CD4-positive, alpha-beta T cell treated with Interleukin-2 at 100 ng/mL for 4 hours (primary cell): ENCODE measurements at regions not wholly inside any gene's neighbourhood (a gene's known extent, or its start where the extent isn't known, plus 50 kb on each side); places are given as distances from the start of the nearest gene placed in this dataset.

Source experiments
- DNase-seq: peaks from one replicate; pipeline ENCODE4 v3.0.0-alpha.2; 2020; ENCODE audit warnings: low spot score

DNA sequence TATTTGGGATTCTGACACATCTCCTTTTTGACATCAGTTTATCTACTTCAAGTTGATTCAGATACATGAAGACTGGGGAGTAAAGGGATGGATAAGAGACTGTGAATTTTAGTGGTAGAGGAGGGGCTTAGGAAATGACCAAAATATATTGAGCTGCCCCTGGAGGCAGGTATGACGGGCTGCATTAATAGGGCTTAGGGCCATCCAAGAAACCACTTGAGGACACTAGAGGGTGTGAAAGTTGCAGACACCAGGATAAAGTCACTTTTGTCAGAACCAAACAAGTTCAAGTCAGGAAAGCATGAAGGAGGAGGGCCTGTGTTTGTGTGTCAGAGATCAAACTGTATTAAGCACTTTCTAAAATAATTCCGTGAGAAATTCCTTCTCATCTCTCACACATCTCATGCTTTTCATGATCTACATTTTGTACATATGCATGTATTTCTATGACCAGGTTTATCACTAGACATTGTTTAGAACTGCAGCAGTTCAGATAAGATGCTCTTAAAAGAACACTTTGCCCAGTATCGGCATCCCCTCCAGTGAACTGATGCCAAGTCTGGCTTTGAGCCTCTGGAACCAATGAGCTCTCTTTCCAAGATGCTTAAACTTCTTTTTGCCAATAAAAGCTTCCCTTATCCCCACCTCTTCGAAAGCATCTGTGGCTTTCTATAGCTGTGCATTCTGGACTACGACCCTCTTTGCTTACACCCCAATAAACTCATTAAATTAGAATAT is 136.9 kb downstream of the SLC38A1 start:
- DNase-seq, result no peak

DNA sequence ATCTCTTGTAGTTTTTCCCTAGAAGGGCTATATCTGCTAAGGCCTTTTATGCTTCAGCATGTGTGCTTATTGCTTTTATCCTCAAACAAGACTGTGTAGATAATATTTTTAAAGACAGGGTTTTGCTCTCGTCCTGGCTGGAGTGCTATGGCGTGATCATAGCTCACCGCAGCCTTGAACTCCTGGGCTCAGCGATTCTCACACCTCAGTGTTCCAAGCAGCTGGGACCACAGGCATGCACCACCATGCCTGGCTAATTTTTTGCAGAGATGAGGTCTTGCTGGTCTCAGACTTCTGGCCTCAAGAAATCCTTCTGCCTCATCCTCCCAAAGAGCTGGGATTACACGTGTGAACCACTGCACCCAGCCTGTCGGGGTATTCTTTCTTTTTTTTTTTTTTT is 137.3 kb upstream of the SCAF11 start:
- no peak for DNase-seq

DNA sequence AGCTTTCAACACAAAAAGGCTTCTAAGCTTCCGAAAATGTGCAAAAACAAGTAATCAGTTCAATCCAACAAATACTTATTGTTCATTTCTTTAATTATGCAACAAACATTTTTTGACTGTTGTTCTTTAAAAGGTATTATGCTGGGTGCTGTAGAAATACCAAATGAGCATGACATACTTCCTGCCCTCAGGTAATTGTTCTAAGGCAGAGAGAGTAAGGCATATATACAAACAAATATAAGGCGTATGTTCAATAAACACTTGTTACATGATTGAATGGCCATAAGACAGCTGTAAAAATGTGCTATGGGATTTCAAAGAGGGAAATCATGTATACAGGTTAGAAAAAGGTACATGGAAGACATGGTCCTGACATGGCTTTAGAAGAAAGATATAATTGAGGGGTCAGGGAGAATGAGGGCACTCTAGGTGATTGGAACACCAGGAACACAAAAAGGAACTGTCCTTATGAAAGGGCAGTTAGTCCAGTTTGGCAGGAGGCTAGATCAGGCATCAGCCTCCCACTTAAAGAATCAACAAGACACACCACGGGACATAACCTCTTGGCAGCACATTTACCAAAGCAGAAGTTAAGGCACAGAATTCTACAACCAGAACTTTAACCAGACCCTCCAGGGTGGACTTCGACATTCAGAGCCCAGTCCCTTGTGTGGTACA is 135.8 kb upstream of the SCAF11 start:
- DNase-seq, result no peak

DNA sequence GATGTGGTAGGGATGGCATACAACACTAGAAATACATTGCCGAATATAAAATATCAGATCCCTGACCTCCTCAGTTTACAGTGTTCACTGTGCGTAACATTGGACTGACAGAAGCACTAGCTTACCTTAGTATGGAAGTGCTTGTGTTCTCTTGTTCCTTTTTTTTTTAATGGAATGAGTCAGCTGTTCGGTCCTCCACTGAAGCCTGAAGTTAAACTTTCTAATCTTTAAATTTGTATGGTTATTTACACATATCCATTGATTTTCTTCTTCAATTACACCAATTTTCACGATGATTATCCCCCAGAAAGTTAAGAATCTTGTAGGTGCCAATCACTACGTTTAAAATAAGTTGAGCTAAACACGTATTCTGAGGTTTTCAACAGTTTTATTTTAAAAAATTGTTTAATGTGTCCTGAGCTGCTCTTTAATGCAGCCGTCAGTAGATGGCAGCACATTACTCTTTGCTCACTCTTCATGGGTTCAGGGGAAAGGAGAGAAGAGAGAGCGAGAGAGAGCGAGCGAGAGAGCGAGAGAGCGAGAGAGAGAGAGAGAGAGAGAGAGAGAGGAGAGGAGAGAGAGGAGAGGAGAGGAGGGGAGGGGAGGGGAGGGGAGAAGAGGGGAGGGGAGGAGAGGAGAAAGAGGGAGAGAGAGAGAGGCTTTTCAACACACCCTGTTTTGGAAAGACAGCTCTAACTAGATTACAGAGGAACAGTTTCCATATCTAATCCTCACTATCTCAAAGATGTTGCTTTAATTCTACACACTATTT is 134.7 kb upstream of the SCAF11 start:
- peak; percentile 75 for DNase-seq

DNA sequence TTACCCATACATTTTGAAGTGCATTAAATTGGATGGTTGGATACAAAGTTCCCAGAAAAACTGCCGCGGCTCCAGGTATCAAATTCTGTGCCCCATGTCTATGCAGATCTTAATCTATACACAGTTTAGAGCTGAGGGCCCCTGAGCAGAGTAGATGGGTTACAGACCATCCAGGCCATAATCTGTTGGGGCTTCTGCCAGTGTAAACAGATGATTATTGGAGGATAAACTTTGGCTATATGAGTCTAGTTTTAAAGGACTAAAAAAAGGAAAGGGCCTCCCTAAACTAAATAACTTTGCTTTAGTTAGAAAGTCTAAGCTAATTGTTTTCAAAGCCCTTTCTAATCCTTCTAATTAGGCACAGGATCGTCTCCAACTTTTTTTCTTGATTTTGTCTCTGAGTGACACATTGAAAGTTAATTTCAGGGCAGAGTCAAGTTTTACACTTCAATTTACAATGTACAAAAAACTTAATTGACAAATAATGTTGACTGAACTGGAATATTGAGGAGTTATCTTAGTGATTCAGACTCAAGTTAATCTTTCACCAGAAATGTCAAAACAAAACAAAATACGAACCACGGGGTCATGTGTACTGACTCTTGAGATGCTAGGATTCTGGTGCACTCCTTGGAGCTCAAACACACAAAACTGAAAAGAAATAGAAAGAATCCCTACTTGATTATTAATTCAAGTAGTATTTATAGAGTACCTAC is 133.9 kb upstream of the SCAF11 start:
- DNase-seq, result no peak

DNA sequence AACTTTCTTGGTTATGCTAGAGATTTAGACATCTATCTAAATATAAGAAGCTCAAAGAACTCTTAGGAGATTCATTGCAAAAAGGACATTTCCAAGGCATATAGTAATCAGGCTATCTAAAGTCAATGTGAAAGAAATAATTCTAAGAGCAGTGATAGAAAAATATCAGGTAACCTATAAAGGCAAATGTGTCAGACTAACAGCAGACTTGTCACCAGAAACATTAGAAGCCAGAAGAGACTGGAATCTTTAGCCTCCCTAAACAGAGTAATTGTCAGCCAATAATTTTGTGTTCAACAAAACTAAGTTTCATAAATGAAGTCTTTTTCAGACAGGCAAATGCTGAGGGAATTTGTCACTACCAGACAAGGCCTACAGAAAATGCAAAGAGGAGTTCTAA is 122.0 kb upstream of the SCAF11 start:
- no peak for DNase-seq

DNA sequence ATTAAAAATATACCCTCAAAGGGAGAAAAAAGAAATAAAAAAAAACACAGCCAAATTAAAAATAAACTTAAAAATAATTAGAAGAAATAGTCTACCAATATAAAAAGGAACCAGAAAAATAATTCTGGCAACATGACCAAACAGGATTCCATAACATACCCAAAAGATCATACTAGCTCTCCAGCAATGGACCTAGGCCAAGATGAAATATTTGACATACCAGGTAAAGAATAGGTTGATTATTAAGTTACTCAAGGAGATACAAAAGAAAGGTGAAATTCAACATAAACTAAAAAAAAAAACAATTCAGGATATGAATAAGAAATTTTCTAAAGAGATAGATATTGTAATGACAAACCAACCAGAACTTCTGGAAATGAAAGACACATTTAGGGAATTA is 121.3 kb upstream of the SCAF11 start:
- DNase-seq, result no peak

DNA sequence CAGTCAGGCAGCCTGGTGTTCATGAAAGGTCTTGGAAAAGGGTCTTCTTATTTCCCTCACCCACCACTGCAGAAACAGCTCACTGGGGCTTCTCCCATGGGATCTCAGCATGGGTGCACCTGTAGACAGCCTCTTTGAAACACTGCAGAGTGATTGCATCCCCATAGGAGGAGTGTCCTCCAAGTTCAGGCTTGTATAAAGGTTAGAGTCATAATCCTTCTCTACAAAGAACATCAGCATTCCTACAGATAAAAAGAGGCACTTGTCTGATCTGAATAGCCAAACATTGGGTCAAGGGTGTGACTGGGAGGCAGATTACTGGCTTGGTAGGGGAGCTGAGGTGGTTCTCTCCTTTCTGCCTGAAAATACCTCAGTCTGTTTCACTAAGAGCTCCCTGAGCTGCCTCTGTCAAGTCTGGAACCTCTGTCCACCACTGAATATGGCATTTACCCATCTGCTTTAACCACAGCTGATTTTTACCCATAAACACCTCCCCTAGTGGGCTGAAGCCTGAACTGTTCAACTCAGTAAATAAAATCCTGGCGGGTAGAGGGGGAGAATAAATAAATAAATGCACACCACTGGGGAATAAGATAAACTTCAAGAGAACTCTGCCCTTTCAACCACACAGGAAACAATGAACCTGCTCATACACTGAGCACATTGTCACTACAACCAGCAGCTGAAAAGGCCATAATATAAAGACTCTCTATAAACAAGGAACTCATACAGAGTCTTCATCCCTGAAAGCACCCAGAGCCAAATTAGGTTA is 120.7 kb upstream of the SCAF11 start:
- no peak for DNase-seq

DNA sequence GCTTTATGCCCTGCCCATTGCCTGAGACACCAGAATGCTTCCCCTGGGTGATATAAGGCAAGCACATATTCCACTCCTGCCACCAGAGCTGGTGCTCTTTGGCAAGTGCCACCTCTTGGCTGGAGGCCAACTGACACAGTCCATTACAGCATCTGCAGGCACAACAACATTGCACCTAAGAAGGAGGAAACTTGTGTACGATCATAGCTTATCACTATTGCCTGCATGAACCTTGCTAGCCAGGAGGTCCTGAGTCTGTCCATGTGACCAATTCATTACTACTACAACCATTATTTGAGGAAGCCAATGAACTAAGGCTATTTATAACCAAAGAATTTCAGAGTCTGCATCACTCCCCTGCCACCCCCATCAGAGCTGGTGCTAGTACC is 119.8 kb upstream of the SCAF11 start:
- no peak for DNase-seq

DNA sequence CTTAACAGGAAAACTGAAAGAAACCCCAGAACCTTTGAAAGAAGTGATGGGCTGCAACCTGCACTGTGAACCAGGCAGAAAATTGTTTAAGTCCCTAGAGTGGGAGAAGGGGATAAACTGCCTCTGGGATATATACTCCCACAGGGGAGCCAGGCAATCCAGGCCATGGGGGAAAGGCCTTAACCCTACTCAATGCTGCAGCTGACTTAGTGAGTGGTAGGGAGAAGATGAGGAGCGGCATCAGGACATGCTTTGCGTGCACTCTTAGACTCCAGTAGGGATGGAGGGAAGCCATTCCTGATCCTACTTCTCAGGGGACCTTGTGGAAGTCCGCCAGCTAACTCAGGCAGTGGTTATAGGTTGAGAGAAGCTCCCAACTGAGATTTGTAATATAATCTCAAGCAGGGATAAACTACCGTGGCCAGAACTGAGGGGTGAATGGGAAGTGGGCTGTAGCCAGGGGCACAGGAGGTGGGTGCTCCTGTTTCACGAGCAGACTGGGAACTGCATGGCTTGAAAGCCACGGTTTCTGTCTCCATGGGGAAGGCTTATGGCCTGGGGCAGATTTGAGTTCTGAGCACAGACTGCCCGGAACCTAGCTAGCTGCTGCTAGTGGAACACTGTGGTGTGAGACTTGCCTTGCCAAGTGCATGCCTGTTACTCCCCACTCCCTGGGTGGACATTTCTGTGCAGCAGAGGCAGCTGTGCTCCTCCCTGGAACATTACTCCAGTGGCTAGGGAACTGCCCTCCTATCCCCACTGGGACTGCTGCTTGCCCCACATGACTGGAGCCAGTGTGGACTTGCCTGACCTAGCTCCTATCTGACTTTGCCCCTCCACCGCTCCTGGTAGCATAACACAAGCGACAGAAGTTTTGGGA is 119.2 kb upstream of the SCAF11 start:
- DNase-seq, result no peak

DNA sequence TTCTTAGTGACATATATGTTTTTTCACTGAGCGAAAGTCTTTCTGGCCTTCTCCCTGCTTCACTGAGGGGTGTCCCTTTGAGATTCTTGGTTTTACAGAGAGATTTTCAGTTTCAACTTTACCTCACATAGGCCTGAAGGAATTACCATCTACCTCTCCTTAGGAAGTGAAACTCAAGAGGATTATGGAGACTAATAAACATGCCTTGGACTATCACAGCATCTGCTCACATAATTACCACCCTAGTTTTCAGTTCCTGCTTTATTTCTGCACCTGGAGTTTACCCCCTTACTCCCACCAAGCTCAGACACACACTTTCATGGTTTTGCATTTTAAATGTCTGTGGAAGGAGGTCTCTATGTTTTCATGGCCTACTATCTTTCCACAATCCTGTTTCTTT is 118.3 kb upstream of the SCAF11 start:
- no peak for DNase-seq

DNA sequence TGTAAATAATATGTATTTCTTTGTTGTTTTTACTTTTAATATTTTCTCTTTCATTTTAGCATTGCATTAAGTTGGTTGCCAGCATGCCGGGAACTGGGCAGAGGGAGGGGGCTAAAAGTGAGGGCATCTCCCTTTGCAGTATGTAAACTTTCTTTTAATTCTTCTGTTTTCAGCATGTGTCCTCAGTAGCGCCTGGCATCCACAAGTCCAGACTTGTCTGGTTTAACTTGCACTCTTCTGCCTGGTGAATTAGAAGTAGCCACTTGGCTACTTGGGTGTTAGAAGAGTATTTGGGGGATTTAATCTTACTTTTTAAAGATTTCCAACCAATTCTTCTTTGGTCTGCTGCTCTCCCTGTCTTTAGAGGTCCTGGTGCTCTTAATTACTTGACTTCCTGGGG is 117.2 kb upstream of the SCAF11 start:
- no peak for DNase-seq

DNA sequence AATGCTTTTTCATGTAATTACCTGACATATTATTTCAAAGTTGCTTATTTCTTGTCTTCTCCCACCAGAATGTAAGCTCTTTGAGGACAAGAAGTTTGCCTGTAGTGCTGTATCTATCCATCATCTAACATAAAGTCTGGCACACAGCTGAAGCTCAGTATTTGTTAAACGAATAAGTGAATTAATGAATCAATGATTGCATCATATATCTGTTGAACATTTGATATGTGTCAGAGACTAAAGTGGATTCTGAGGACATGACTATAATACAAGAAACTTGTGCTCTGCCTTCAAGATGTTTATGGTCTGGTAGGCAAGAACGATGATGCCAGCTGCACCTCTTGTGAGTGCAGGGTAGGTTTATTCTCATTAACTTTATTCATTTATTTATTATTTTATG is 115.4 kb upstream of the SCAF11 start:
- no peak for DNase-seq

DNA sequence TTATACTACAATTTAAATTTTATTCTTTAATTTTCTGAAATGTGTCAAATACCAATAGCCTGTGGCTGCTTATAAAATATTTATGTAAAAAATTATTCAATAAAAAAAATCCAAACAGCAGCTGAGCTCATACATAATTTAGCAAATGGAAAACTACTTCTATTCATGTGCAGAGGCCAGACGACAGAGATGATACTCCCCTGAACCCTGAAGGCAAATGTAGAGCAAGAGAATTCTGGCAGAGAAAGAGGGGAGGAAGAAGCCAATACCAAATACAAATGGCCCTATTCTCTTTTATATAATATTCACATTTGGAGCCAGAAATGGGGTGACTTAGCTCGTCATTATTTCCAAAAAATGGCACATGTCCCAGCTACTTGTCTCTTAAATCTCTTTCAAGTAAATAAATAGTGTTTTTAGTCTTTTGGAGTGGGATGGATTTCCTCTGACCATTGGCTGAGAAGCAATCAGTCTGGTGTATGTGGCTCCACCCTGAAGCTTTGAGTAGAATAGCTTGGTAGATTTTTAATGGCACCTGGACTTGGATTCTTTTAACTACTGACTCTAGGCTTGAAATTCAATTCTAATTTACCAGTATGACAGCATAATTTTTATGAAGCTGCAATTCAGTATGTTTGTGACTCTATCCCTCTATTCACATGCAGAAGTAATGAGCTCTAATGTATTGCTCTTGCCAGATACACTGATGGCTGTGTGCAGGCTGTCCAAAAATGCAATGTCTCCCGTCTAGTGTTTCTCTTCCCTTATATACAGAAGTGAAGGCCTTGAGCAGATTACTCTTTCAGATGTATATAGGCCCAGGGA is 113.4 kb upstream of the SCAF11 start:
- no peak for DNase-seq

DNA sequence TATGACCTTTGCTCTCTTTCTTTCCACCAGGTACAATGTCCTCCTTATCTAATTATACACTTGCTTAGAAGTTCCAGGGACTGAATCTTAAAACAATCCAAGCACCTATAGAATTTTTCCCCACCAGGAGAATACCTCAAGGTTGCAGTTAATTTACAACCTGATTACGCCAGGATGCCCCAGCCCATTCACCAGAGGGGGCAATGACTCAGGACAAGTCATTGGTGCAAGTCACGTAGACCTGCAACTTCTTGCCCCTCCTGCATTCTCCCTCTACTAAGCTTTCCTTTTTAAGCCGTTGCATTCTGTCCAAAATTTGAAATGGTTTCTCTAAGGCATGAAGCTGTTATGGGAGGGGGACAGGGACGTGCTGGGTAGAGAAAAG is 111.1 kb upstream of the SCAF11 start:
- no peak for DNase-seq

DNA sequence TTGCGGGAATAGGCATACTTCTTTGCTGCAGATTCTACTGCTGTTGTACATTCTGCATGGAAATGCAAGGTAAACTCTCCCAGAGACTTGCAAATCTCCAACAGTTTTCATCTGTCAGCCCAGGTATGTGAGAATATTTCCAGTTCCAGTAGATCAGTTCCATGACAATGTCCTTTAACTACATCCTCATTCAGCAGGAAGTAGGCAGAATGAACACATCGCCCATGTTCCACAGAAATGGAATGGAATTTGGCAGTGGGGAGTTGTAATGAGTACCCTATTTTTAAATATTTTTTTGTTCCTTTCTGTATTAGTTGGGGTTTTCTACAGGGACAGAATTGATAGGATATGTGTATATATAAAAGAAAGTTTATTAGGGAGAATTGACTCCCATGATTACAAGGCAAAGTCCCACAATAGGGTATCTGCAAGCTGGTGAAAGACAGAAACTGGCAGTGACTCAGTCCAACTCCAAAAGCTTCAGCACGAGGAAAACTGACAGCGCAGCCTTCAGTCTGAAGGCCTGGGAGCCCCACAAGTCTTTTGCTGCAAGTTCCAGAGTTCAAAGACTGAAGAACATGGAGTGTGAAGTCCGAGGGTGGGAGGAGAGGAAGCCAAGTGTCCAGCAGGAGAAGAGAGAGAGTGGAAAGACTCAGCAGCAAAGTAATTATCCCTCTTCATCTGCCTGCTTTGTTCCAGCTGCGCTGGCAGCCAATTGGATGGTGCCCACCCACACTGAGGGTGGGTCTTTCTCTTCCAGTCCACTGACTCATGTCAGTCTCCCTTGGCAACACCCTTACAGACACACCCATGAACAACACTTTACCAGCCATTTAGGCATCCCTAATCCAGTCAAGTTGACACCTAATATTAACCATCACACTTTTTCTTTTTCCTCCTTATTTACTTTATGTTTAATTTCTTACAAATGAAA is 110.4 kb upstream of the SCAF11 start:
- no peak for DNase-seq

DNA sequence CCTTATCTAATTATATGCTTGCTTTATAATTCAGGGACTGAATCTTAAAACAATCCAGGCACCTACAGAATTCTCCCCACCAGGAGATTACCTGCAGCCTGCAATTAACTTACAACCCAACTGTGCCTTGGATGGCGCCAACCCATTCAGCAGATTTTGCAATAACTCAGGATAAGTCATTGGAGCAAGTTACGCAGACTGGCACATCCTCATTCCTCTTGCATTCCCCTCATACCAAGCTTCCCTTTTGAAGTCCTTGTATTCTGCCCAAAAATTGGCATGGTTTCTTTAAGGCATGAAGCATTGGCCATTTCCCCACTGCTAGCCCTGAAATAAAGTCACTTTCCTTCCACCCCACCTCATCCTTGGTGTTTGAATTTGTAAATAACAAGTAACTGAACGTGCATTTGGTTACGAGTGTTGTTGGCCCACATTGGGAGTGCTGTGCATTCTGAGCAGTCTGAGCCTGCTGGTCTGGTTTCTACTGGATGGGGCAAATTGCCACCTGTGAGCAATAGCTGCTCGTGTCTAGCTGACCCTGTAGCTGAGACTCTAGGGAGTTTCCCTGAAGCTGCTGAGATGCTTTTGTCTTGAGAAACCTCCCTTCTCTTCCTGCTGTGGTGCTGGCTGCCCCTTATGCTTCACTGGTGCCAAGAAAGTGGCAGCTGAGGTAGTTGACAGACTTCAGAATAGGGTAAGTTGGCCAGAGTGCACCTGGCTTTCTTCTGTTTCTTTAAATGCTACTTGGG is 99.2 kb upstream of the SCAF11 start:
- no peak for DNase-seq

DNA sequence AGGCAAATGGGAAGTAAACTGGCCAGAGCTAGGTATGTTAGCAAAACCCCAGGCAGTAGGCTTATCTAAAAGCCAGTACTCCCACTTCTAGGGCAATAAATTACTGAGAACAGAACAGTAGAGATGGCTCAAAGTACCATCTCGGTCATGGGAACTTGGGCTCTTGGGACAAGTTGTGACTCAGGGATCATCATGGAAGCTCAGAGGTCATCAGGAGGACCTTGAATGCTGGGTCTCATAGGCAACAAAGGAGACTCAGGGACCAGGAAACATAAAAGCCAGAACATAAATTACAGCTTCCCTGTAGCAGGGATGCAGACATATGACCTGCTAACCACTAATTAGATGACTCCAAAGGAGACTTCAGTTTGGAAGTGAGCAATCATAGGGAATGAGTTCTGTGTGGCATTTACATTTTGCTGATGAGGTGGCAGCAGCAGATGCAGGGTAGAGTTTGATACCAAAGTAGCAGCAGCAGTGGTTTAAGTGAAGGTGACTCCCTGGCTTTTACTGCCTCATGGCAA is 97.6 kb upstream of the SCAF11 start:
- DNase-seq, result no peak
